ENCODE measurements at regions not wholly inside any gene's neighbourhood (a gene's known extent, or its start where the extent isn't known, plus 50 kb on each side); places are given as distances from the start of the nearest gene placed in this dataset.
A peak's percentile ranks its signal among the peaks of the same experiment; 100 is the strongest.

DNA sequence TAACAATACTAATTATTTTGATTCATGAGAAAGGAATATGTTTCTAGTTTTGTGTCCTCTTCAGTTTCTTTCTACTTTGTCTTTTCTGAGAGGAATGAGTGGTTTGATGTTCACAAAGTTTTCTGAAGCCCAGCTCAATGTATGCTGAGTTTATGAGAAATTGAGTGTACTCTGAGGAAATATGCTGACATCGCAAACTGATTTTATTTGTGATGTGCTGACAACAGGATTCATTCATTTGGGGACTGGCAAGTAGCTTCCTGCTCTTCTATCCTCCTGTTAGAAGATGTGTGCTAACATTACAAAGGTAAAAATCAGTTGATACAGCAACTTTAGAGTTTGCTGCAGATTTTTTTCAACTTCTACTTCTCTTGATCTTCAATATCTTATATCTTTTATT lies 403.2 kb upstream of the CDH19 start:
- TF ChIP-seq, protein P1, sequence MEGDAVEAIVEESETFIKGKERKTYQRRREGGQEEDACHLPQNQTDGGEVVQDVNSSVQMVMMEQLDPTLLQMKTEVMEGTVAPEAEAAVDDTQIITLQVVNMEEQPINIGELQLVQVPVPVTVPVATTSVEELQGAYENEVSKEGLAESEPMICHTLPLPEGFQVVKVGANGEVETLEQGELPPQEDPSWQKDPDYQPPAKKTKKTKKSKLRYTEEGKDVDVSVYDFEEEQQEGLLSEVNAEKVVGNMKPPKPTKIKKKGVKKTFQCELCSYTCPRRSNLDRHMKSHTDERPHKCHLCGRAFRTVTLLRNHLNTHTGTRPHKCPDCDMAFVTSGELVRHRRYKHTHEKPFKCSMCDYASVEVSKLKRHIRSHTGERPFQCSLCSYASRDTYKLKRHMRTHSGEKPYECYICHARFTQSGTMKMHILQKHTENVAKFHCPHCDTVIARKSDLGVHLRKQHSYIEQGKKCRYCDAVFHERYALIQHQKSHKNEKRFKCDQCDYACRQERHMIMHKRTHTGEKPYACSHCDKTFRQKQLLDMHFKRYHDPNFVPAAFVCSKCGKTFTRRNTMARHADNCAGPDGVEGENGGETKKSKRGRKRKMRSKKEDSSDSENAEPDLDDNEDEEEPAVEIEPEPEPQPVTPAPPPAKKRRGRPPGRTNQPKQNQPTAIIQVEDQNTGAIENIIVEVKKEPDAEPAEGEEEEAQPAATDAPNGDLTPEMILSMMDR (IDR thresholded peaks at IDR 0.05; ENCODE audit: control extremely low read depth, extremely low read depth): no peak
- WGBS, 2 donors: 93 to 96% methylated on average over 1 of the region's 1 CpG

DNA sequence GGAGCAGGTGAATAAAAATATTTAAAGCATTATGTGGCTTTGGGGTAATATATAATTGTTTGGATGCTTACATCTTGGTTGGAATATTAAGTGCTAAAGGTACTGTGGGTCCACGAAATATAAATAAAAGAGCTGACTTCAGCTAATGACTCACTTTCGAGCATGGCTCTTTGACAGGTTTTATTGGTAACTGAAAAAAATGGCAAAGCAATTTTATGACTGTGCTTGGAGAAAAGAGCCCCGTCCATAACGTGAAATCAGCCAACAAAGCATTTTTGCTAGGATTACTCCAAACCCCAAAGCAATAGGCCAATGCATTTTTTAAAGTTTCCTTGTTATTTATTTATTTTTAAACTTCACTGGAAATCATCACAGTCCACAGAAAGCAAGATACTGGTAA lies 397.2 kb upstream of the CDH19 start:
- Histone ChIP-seq H3K36me3 (ENCODE audit: control insufficient read depth in 4 of 4, insufficient read depth in 4 of 4, low read length in 4 of 4) (no peaks in the 10 kb centered on the region), H3K4me1 (ENCODE audit: control insufficient read depth in 5 of 5, insufficient read depth in 5 of 5, low read length in 5 of 5) (no peaks in the 10 kb centered on the region), H3K4me3 (no peak overlapping the region), H3K9ac (ENCODE audit: insufficient read depth in 1 of 2, low read length in 2 of 2) (no peak overlapping the region), H3K27me3 (ENCODE audit: control insufficient read depth in 3 of 3, insufficient read depth in 3 of 3, low read length in 2 of 3) (no peaks in the 10 kb centered on the region), H3K9me3 (ENCODE audit: control insufficient read depth in 4 of 4, insufficient read depth in 3 of 4, low read length in 3 of 4) (no peaks in the 10 kb centered on the region), H3K27ac (ENCODE audit: low read depth in 1 of 2, low read length in 1 of 2) (no peak overlapping the region)
- DNase-seq (no peak), ATAC-seq (ENCODE audit: insufficient read depth, low FRiP score) (no peak)
- WGBS, 2 donors: 68 to 79% methylated on average over 4 of the region's 4 CpGs
- TF ChIP-seq, protein P1 (IDR thresholded peaks at IDR 0.05; ENCODE audit: control extremely low read depth, extremely low read depth): no peak

More for the DNA sequence above, 403.2 kb upstream of the CDH19 start:
- Histone ChIP-seq H3K27me3 (ENCODE audit: control insufficient read depth in 3 of 3, insufficient read depth in 3 of 3, low read length in 2 of 3) (no peaks in the 10 kb centered on the region), H3K9ac (ENCODE audit: insufficient read depth in 1 of 2, low read length in 2 of 2) (no peak overlapping the region), H3K4me3 (no peak overlapping the region), H3K4me1 (ENCODE audit: control insufficient read depth in 5 of 5, insufficient read depth in 5 of 5, low read length in 5 of 5) (no peaks in the 10 kb centered on the region), H3K9me3 (ENCODE audit: control insufficient read depth in 4 of 4, insufficient read depth in 3 of 4, low read length in 3 of 4) (no peaks in the 10 kb centered on the region), H3K36me3 (ENCODE audit: control insufficient read depth in 4 of 4, insufficient read depth in 4 of 4, low read length in 4 of 4) (no peaks in the 10 kb centered on the region), H3K27ac (ENCODE audit: low read depth in 1 of 2, low read length in 1 of 2) (no peak overlapping the region)
- ATAC-seq (ENCODE audit: insufficient read depth, low FRiP score) (no peak), DNase-seq (no peak)

DNA sequence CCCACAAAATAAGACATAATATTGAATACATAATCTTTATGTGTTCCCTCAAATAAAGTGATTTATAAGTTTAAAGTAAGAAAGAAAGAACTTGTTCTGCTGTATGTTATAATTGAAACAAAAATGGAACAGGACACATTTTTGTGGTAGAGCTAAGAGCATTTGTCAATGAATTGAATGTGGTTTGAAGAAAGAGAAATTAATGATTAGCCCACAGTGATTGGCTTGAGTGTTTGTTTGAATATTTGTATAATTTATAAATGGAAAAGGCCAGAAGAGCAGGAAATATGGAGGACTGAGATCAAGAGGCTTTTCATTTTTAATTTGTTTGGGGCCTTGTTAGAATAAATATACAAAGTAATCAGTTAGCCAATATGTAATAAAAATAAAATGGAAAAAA lies 395.1 kb upstream of the CDH19 start:
- no peaks in the 10 kb centered on the region for H3K36me3 ChIP-seq (ENCODE audit: control insufficient read depth in 4 of 4, insufficient read depth in 4 of 4, low read length in 4 of 4)
- H3K4me1 ChIP-seq (ENCODE audit: control insufficient read depth in 5 of 5, insufficient read depth in 5 of 5, low read length in 5 of 5): no peaks in the 10 kb centered on the region
- no peak for ATAC-seq (ENCODE audit: insufficient read depth, low FRiP score)
- no peaks in the 10 kb centered on the region for H3K27me3 ChIP-seq (ENCODE audit: control insufficient read depth in 3 of 3, insufficient read depth in 3 of 3, low read length in 2 of 3)
- H3K4me3 ChIP-seq: no peak overlapping the region
- H3K9ac ChIP-seq (ENCODE audit: insufficient read depth in 1 of 2, low read length in 2 of 2): no peak overlapping the region
- DNase-seq: peak in 2 of 3 donors; percentile 24 to 31
- no peak overlapping the region for H3K27ac ChIP-seq (ENCODE audit: low read depth in 1 of 2, low read length in 1 of 2)
- no peaks in the 10 kb centered on the region for H3K9me3 ChIP-seq (ENCODE audit: control insufficient read depth in 4 of 4, insufficient read depth in 3 of 4, low read length in 3 of 4)
- TF ChIP-seq, protein P1 (IDR thresholded peaks at IDR 0.05; ENCODE audit: control extremely low read depth, extremely low read depth): no peak

DNA sequence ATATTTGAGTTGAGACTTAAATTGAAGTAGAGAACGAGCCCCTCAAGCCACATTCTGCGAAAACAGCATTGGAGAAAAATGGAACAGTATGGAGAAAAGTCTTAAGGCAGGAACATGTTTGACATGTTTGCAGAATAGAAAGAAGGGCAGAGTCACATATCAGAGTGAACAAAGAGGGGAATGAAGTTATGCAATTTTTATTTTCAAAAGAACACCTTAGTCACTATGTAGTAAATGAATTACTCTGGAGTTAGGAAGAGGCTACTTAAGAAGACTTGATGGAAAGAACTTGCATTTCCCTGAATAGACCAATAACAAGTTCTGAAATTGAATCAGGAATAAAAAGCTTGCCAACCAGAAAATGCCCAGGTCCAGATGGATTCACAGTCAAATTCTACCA lies 391.4 kb upstream of the CDH19 start:
- Histone ChIP-seq H3K4me3 (no peak overlapping the region), H3K4me1 (ENCODE audit: control insufficient read depth in 5 of 5, insufficient read depth in 5 of 5, low read length in 5 of 5) (no peaks in the 10 kb centered on the region), H3K27ac (ENCODE audit: low read depth in 1 of 2, low read length in 1 of 2) (no peak overlapping the region), H3K36me3 (ENCODE audit: control insufficient read depth in 4 of 4, insufficient read depth in 4 of 4, low read length in 4 of 4) (no peaks in the 10 kb centered on the region), H3K9ac (ENCODE audit: insufficient read depth in 1 of 2, low read length in 2 of 2) (no peak overlapping the region), H3K27me3 (ENCODE audit: control insufficient read depth in 3 of 3, insufficient read depth in 3 of 3, low read length in 2 of 3) (no peaks in the 10 kb centered on the region), H3K9me3 (ENCODE audit: control insufficient read depth in 4 of 4, insufficient read depth in 3 of 4, low read length in 3 of 4) (no peaks in the 10 kb centered on the region)
- TF ChIP-seq, protein P1 (IDR thresholded peaks at IDR 0.05; ENCODE audit: control extremely low read depth, extremely low read depth): no peak
- DNase-seq (no peak), ATAC-seq (ENCODE audit: insufficient read depth, low FRiP score) (no peak)
- 83 to 90% methylated on average over 2 of the region's 2 CpGs for WGBS, 2 donors
